H9 (cell line): ENCODE measurements at regions not wholly inside any gene's neighbourhood (a gene's known extent, or its start where the extent isn't known, plus 50 kb on each side); places are given as distances from the start of the nearest gene placed in this dataset.

ENCODE experiments used
- DNase-seq: peaks from one replicate; pipeline ENCODE4 v3.0.0-alpha.2; 2017
- H2AFZ ChIP-seq: one replicate; pipeline ENCODE4 v1.6.1; 2013; ENCODE audit warnings: mild to moderate bottlenecking, low read length, control low read depth, moderate library complexity
- H2AK5ac ChIP-seq: 2 replicates; pipeline ENCODE4 v1.6.1; 2013; ENCODE audit warnings: low read length, control low read depth, mixed read lengths; ENCODE audit not compliant: insufficient read length
- H2BK120ac ChIP-seq: one replicate; pipeline ENCODE4 v1.6.1; 2013; ENCODE audit warnings: low read depth, mild to moderate bottlenecking, low read length, control low read depth, inconsistent platforms; ENCODE audit not compliant: poor library complexity, severe bottlenecking
- H2BK12ac ChIP-seq: 2 replicates; pipeline ENCODE4 v1.6.1; 2013; ENCODE audit warnings: low read length, control low read depth, mixed read lengths, low read depth; ENCODE audit not compliant: insufficient read length
- H2BK15ac ChIP-seq: 2 replicates; pipeline ENCODE4 v1.6.1; 2013; ENCODE audit warnings: low read depth, low read length, control low read depth
- H2BK20ac ChIP-seq: one replicate; pipeline ENCODE4 v1.6.1; 2013; ENCODE audit warnings: low read depth, mild to moderate bottlenecking, low read length, control low read depth, inconsistent platforms; ENCODE audit not compliant: poor library complexity, severe bottlenecking
- H2BK5ac ChIP-seq: 2 replicates; pipeline ENCODE4 v1.6.1; 2013; ENCODE audit warnings: low read length, control low read depth, mixed read lengths; ENCODE audit not compliant: insufficient read length
- H3K14ac ChIP-seq: 2 replicates; pipeline ENCODE4 v1.6.1; 2013; ENCODE audit warnings: low read length, control low read depth; ENCODE audit not compliant: insufficient read depth
- H3K18ac ChIP-seq: 2 replicates; pipeline ENCODE4 v1.6.1; 2013; ENCODE audit warnings: low read depth, mild to moderate bottlenecking, mixed read lengths, low read length, control low read depth; ENCODE audit not compliant: insufficient read length
- H3K23ac ChIP-seq: 2 replicates; pipeline ENCODE4 v1.6.1; 2013; ENCODE audit warnings: low read length, control low read depth, mixed read lengths, low read depth; ENCODE audit not compliant: insufficient read length
- H3K23me2 ChIP-seq: 2 replicates; pipeline ENCODE4 v1.6.1; 2013; ENCODE audit warnings: low read depth, mild to moderate bottlenecking, mixed read lengths, low read length, control low read depth; ENCODE audit not compliant: insufficient read length, poor library complexity, severe bottlenecking
- H3K27ac ChIP-seq: 2 replicates; pipeline ENCODE4 v1.5.1; 2013; ENCODE audit warnings: low read length, control low read depth, mixed read lengths, low read depth; ENCODE audit not compliant: insufficient read length
- H3K27me3 ChIP-seq: 2 replicates; pipeline ENCODE4 v1.6.1; 2013; ENCODE audit warnings: low read length, control low read depth, inconsistent platforms; ENCODE audit not compliant: insufficient read depth
- H3K4ac ChIP-seq: 2 replicates; pipeline ENCODE4 v1.6.1; 2013; ENCODE audit warnings: low read depth, mild to moderate bottlenecking, control low read depth, inconsistent platforms, low read length, moderate library complexity
- H3K4me1 ChIP-seq: 2 replicates; pipeline ENCODE4 v1.6.1; 2013; ENCODE audit warnings: low read length, control low read depth, inconsistent platforms; ENCODE audit not compliant: insufficient read depth
- H3K4me2 ChIP-seq: 2 replicates; pipeline ENCODE4 v1.6.1; 2013; ENCODE audit warnings: low read length, control low read depth, mixed read lengths; ENCODE audit not compliant: insufficient read length, insufficient read depth
- H3K56ac ChIP-seq: 2 replicates; pipeline ENCODE4 v1.6.1; 2013; ENCODE audit warnings: low read depth, mild to moderate bottlenecking, mixed read lengths, low read length, control low read depth; ENCODE audit not compliant: insufficient read length
- H3K79me1 ChIP-seq: 2 replicates; pipeline ENCODE4 v1.6.1; 2013; ENCODE audit warnings: low read depth, mild to moderate bottlenecking, moderate library complexity, low read length, control low read depth, inconsistent platforms; ENCODE audit not compliant: insufficient read depth, poor library complexity, severe bottlenecking
- H3K79me2 ChIP-seq: 2 replicates; pipeline ENCODE4 v1.6.1; 2013; ENCODE audit warnings: low read length, control low read depth, inconsistent platforms; ENCODE audit not compliant: insufficient read depth
- H3K9ac ChIP-seq: 2 replicates; pipeline ENCODE4 v1.6.1; 2013; ENCODE audit warnings: low read length, control low read depth, mixed read lengths; ENCODE audit not compliant: insufficient read length; ENCODE audit errors: extremely low read depth
- H3K9me3 ChIP-seq: one replicate; pipeline ENCODE4 v1.6.1; 2013; ENCODE audit warnings: low read depth, low read length, inconsistent platforms; ENCODE audit not compliant: control insufficient read depth
- H3T11ph ChIP-seq: one replicate; pipeline ENCODE4 v1.6.1; 2013; ENCODE audit warnings: mild to moderate bottlenecking, low read length, control low read depth, inconsistent platforms
- H4K20me1 ChIP-seq: one replicate; pipeline ENCODE4 v1.6.1; 2013; ENCODE audit not compliant: control insufficient read depth, insufficient read length, insufficient read depth
- H4K5ac ChIP-seq: 2 replicates; pipeline ENCODE4 v1.6.1; 2013; ENCODE audit warnings: low read depth, mild to moderate bottlenecking, mixed read lengths, low read length, control low read depth; ENCODE audit not compliant: insufficient read length
- H4K8ac ChIP-seq: replicated peaks from 2 replicates; pipeline ENCODE4 v1.6.1; 2013; ENCODE audit warnings: low read length, control low read depth, mixed read lengths, low read depth; ENCODE audit not compliant: insufficient read length
- H4K91ac ChIP-seq: 2 replicates; pipeline ENCODE4 v1.6.1; 2013; ENCODE audit warnings: low read depth, mild to moderate bottlenecking, moderate library complexity, mixed read lengths, low read length, control low read depth; ENCODE audit not compliant: insufficient read length
- H3K27ac Mint-ChIP-seq, 3 experiments: 2 replicates in 2 of 3; 3 replicates in 1 of 3; pipeline ENCODE4 v1.8.0; 2020 to 2021; ENCODE audit warnings: mixed read lengths in 3 of 3, mild to moderate bottlenecking in 1 of 3, moderate library complexity in 1 of 3
- H3K27me3 Mint-ChIP-seq: 2 replicates; pipeline ENCODE4 v1.8.0; 2021; ENCODE audit warnings: low read depth, mild to moderate bottlenecking, moderate library complexity, mixed read lengths
- H3K36me3 Mint-ChIP-seq, 3 experiments: 2 replicates in 2 of 3; 3 replicates in 1 of 3; pipeline ENCODE4 v1.8.0; 2020 to 2021; ENCODE audit warnings: low read depth in 3 of 3, mixed read lengths in 3 of 3; ENCODE audit not compliant: insufficient read depth in 1 of 3
- H3K4me1 Mint-ChIP-seq, 2 experiments: 2 replicates each; pipeline ENCODE4 v1.8.0; 2020; ENCODE audit warnings: mixed read lengths in 2 of 2
- H3K4me3 Mint-ChIP-seq, 2 experiments: 2 replicates in 1 of 2; 3 replicates in 1 of 2; pipeline ENCODE4 v1.8.0; 2020 to 2021; ENCODE audit warnings: mild to moderate bottlenecking in 2 of 2, mixed read lengths in 2 of 2, moderate library complexity in 1 of 2
- H3K9me3 Mint-ChIP-seq, 2 experiments: 2 replicates in 1 of 2; 3 replicates in 1 of 2; pipeline ENCODE4 v1.8.0; 2020; ENCODE audit warnings: mild to moderate bottlenecking in 2 of 2, mixed read lengths in 2 of 2, moderate library complexity in 1 of 2
- CTCF ChIP-seq: fragments of 200-600 bp; sonication (generic); conservative IDR thresholded peaks from 3 replicates; pipeline ENCODE4 v1.8.0; 2021; ENCODE audit warnings: antibody characterized with exemption, mild to moderate bottlenecking
- WGBS: extraction: QIAGEN DNeasy Blood & Tissue Kit; methylation state at CpG from one replicate; pipeline ENCODE4 v1.1.7; 2013; ENCODE audit warnings: missing lambda C conversion rate, low lambda C conversion rate, mixed read lengths; ENCODE audit not compliant: insufficient read length; ENCODE audit errors: extremely low coverage; 5-methylcytosine and 5-hydroxymethylcytosine counted together

GRCh38 chr2:128997166-128997866 is 678.6 kb upstream of the HS6ST1 start:
- Histone ChIP-seq H3K79me2 (no peaks in the 10 kb centered on the region), H3K23ac (no peak overlapping the region), H2AFZ (no peak overlapping the region), H4K20me1 (no peaks in the 10 kb centered on the region), H3K4ac (no peak overlapping the region), H4K8ac (no peak overlapping the region), H3K23me2 (no peaks in the 10 kb centered on the region), H3K27me3 (no peaks in the 10 kb centered on the region), H3K9ac (no peak overlapping the region), H3K27ac (no peak overlapping the region), H3K4me2 (no peak overlapping the region), H3K56ac (no peak overlapping the region), H3K9me3 (no peaks in the 10 kb centered on the region), H3K18ac (no peak overlapping the region), H2BK20ac (no peak overlapping the region), H2AK5ac (no peak overlapping the region), H2BK120ac (no peak overlapping the region), H2BK15ac (no peak overlapping the region), H3K4me1 (no peaks in the 10 kb centered on the region), H2BK12ac (no peak overlapping the region), H2BK5ac (no peak overlapping the region), H3K14ac (no peak overlapping the region), H3T11ph (no peak overlapping the region), H4K91ac (no peak overlapping the region), H3K79me1 (no peaks in the 10 kb centered on the region), H4K5ac (no peak overlapping the region)
- TF ChIP-seq CTCF, result no peak
- no peak overlapping the region; a peak in 1 of 7 replicates for H3K27ac Mint-ChIP-seq
- H3K27me3 Mint-ChIP-seq, result peaks cover 10% of the 10 kb centered on the region
- no peaks in the 10 kb centered on the region; a peak in 1 of 7 replicates for H3K36me3 Mint-ChIP-seq
- peaks cover 4 to 5% of the 10 kb centered on the region in 2 experiments; a peak in 2 of 5 replicates for H3K9me3 Mint-ChIP-seq
- DNase-seq, result no peak
- H3K4me1 Mint-ChIP-seq, result no peaks in the 10 kb centered on the region
- no peak overlapping the region for H3K4me3 Mint-ChIP-seq
- WGBS, result no CpG with 5 or more reads among the region's 5 CpGs
